ENCODE measurements at regions not wholly inside any gene's neighbourhood (a gene's known extent, or its start where the extent isn't known, plus 50 kb on each side); places are given as distances from the start of the nearest gene placed in this dataset.
A peak's percentile ranks its signal among the peaks of the same experiment; 100 is the strongest.

GRCh38 chr20:24738058-24738775 lies 210.9 kb upstream of the CST7 start:
- Mint-ChIP-seq H3K27ac (no peak overlapping the region), H3K36me3 (ENCODE audit: low read depth) (no peaks in the 10 kb centered on the region), H3K4me1 (peaks cover 10% of the 10 kb centered on the region), H3K27me3 (no peaks in the 10 kb centered on the region), H3K4me3 (no peak overlapping the region), H3K9me3 (no peaks in the 10 kb centered on the region)
- intact Hi-C loops (cut with micrococcal nuclease): no loop called here
- ChIA-PET CTCF (no interaction called here), POLR2A (no interaction called here)
- DNase-seq (no peak), ATAC-seq (ENCODE audit: low read depth) (no peak)
- TF ChIP-seq, protein P1, sequence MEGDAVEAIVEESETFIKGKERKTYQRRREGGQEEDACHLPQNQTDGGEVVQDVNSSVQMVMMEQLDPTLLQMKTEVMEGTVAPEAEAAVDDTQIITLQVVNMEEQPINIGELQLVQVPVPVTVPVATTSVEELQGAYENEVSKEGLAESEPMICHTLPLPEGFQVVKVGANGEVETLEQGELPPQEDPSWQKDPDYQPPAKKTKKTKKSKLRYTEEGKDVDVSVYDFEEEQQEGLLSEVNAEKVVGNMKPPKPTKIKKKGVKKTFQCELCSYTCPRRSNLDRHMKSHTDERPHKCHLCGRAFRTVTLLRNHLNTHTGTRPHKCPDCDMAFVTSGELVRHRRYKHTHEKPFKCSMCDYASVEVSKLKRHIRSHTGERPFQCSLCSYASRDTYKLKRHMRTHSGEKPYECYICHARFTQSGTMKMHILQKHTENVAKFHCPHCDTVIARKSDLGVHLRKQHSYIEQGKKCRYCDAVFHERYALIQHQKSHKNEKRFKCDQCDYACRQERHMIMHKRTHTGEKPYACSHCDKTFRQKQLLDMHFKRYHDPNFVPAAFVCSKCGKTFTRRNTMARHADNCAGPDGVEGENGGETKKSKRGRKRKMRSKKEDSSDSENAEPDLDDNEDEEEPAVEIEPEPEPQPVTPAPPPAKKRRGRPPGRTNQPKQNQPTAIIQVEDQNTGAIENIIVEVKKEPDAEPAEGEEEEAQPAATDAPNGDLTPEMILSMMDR (IDR thresholded peaks at IDR 0.05): no peak

- ChIA-PET POLR2A (no interaction called here), CTCF (no interaction called here)
- Mint-ChIP-seq H3K9me3 (no peaks in the 10 kb centered on the region), H3K27me3 (no peaks in the 10 kb centered on the region), H3K4me3 (no peak overlapping the region), H3K4me1 (peaks cover 10% of the 10 kb centered on the region), H3K27ac (peak overlapping the region; percentile 36), H3K36me3 (ENCODE audit: low read depth) (no peaks in the 10 kb centered on the region)
- DNase-seq: no peak
- TF ChIP-seq, protein P1 (IDR thresholded peaks at IDR 0.05): no peak
- intact Hi-C loops (cut with micrococcal nuclease): no loop called here
- ATAC-seq (ENCODE audit: low read depth): no peak
Observed at GRCh38 chr20:24738981-24739633, 210.0 kb upstream of the CST7 start.

GRCh38 chr20:24739746-24740145 lies 209.3 kb upstream of the CST7 start:
- intact Hi-C loops (cut with micrococcal nuclease): no loop called here
- no peak for ATAC-seq (ENCODE audit: low read depth)
- H3K4me3 Mint-ChIP-seq: no peak overlapping the region

DNA sequence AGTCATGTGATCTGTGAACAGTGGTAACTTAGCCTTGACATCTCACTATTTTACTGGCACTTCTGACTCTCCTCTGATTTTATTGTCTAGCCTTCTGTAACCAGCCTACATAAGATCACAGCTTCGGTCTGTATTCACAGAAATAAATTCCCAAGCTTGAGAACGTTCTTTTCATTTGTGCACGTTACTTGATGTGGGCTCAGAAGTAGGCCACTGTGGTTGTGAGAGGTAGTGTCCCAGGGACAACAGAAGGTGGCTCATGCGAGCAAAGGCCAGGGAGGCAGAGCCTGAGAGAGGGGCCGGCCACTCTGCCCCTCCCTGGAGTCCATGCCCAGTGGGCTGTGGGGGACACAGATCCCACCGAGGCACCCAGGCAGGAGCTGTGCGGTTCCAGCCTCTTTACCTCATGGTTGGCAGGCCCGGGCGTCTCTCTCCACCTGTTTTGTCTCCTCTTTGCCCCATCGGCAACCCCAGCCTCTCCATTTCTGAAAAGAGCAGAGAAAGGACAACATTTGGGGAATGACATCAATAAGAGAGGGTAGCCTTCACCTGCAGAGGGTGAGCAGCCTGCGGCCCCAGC lies 207.5 kb upstream of the CST7 start:
- no peak overlapping the region for H3K4me3 Mint-ChIP-seq
- POLR2A ChIA-PET: no interaction called here
- H3K27me3 Mint-ChIP-seq: no peaks in the 10 kb centered on the region
- no peaks in the 10 kb centered on the region for H3K36me3 Mint-ChIP-seq (ENCODE audit: low read depth)
- intact Hi-C loops (cut with micrococcal nuclease): no loop called here
- peaks cover 12% of the 10 kb centered on the region for H3K4me1 Mint-ChIP-seq
- no peak for ATAC-seq (ENCODE audit: low read depth)
- H3K9me3 Mint-ChIP-seq: no peaks in the 10 kb centered on the region
- CTCF ChIA-PET: no interaction called here
- H3K27ac Mint-ChIP-seq: no peak overlapping the region
- TF ChIP-seq, protein P1 (IDR thresholded peaks at IDR 0.05): no peak
- no peak for DNase-seq

More at GRCh38 chr20:24739746-24740145, 209.3 kb upstream of the CST7 start:
- POLR2A ChIA-PET: no interaction called here
- Mint-ChIP-seq H3K9me3 (no peaks in the 10 kb centered on the region), H3K27ac (no peak overlapping the region), H3K27me3 (no peaks in the 10 kb centered on the region), H3K4me1 (peaks cover 10% of the 10 kb centered on the region), H3K36me3 (ENCODE audit: low read depth) (no peaks in the 10 kb centered on the region)
- no peak for DNase-seq
- CTCF ChIA-PET: no interaction called here
- TF ChIP-seq, protein P1 (IDR thresholded peaks at IDR 0.05): no peak

DNA sequence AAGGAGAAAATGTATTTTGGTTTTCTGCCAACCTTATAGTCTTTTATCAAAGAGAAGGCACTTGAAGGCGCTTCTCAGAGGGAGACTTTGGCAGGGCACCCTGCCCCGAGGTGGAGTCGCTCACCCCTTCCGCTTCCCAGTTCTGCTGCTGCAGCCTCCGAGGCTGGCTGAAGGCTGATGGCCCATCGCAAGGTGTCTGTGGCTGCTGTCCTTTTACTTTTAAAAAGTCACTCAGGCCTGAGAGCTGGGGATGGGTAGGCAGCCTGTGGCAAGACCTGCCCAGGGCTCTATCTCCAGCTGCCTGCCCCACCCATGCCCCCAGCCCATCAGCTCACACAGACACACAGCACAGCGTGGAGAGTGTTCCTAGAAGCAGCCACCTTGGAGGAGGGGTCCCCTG lies 206.6 kb upstream of the CST7 start:
- Mint-ChIP-seq H3K36me3 (ENCODE audit: low read depth) (no peaks in the 10 kb centered on the region), H3K27ac (no peak overlapping the region), H3K27me3 (no peaks in the 10 kb centered on the region), H3K4me3 (no peak overlapping the region), H3K4me1 (peaks cover 12% of the 10 kb centered on the region), H3K9me3 (no peaks in the 10 kb centered on the region)
- intact Hi-C loops (cut with micrococcal nuclease): no loop called here
- TF ChIP-seq, protein P1 (IDR thresholded peaks at IDR 0.05): no peak
- CTCF ChIA-PET: no interaction called here
- POLR2A ChIA-PET: no interaction called here
- DNase-seq (no peak), ATAC-seq (ENCODE audit: low read depth) (no peak)
